Eye (tissue), 1 donor: ENCODE measurements at regions not wholly inside any gene's neighbourhood (a gene's known extent, or its start where the extent isn't known, plus 50 kb on each side); places are given as distances from the start of the nearest gene placed in this dataset.
"Not testable (repeated sequence)": the region's sequence is repeated elsewhere in the genome, so short reads cannot be mapped to it uniquely, and the experiment has no call there.

Experiments used
- DNase-seq: peaks from one replicate; pipeline ENCODE4 v3.0.0-alpha.2; 2015

GRCh38 chr5:82470185-82470994 is 192.2 kb upstream of the RPS23 start:
- no peak for DNase-seq

GRCh38 chr5:82466986-82467561 is 188.9 kb upstream of the RPS23 start:
- DNase-seq, result peak; percentile 56

GRCh38 chr5:82465235-82465634 is 187.1 kb upstream of the RPS23 start:
- DNase-seq, result no peak

- no peak for DNase-seq
Observed at GRCh38 chr5:82459626-82460025, 181.5 kb upstream of the RPS23 start.

- not testable (repeated sequence) for DNase-seq
Observed at GRCh38 chr5:82455317-82455716, 177.2 kb upstream of the RPS23 start.

GRCh38 chr5:82448374-82448773 is 170.2 kb upstream of the RPS23 start:
- DNase-seq, result no peak

- DNase-seq, result no peak
Observed at GRCh38 chr5:82447913-82448312, 169.8 kb upstream of the RPS23 start.

- no peak for DNase-seq
Observed at GRCh38 chr5:82446809-82447208, 168.7 kb upstream of the RPS23 start.

- DNase-seq, result no peak
Observed at GRCh38 chr5:82445726-82446335, 167.7 kb upstream of the RPS23 start.

- DNase-seq, result no peak
Observed at GRCh38 chr5:82439750-82440445, 161.7 kb upstream of the RPS23 start.

- not testable (repeated sequence) for DNase-seq
Observed at GRCh38 chr5:82437565-82437964, 159.4 kb upstream of the RPS23 start.

- no peak for DNase-seq
Observed at GRCh38 chr5:82436291-82436690, 158.1 kb upstream of the RPS23 start.

GRCh38 chr5:82434696-82435660 is 156.8 kb upstream of the RPS23 start:
- not testable (repeated sequence) for DNase-seq

GRCh38 chr5:82426464-82427154 is 148.5 kb upstream of the RPS23 start:
- no peak for DNase-seq

- DNase-seq, result no peak
Observed at GRCh38 chr5:82425591-82425990, 147.4 kb upstream of the RPS23 start.

- no peak for DNase-seq
Observed at GRCh38 chr5:82424211-82424610, 146.1 kb upstream of the RPS23 start.

- no peak for DNase-seq
Observed at GRCh38 chr5:82422751-82423181, 144.6 kb upstream of the RPS23 start.

- no peak for DNase-seq
Observed at GRCh38 chr5:82422001-82422740, 144.0 kb upstream of the RPS23 start.

GRCh38 chr5:82421119-82421518 is 143.0 kb upstream of the RPS23 start:
- DNase-seq, result no peak

- DNase-seq, result not testable (repeated sequence)
Observed at GRCh38 chr5:82420524-82420923, 142.4 kb upstream of the RPS23 start.
